HEK293 (cell line): ENCODE measurements at regions not wholly inside any gene's neighbourhood (a gene's known extent, or its start where the extent isn't known, plus 50 kb on each side); places are given as distances from the start of the nearest gene placed in this dataset.

Experiments used
- CTCF ChIA-PET: fragments of 350-600 bp; formaldehyde crosslinking; extraction: SDS; loops from one replicate; lab custom pipeline; 2021; ENCODE audit warnings: antibody characterized with exemption; lab: Yijun Ruan, JAX
- POLR2A ChIA-PET: fragments of 300-600 bp; formaldehyde crosslinking; extraction: SDS; loops from one replicate; lab custom pipeline; 2020; ENCODE audit warnings: antibody characterized with exemption, inconsistent platforms; lab: Yijun Ruan, JAX
- H3K27ac ChIP-seq: fragments of 200-500 bp; sonication (Bioruptor generic); 2 replicates; pipeline ENCODE4 v1.5.1; 2014; ENCODE audit warnings: low read depth, low read length, control low read depth, inconsistent platforms; ENCODE audit errors: extremely low read depth
- H3K36me3 ChIP-seq, 2 experiments: fragments of 200-500 bp in 1 of 2; sonication (Bioruptor generic) in 1 of 2; 1 replicate in 1 of 2; 2 replicates in 1 of 2; pipeline ENCODE4 v1.5.1; 2014 to 2017; ENCODE audit warnings: inconsistent platforms in 2 of 2, low read length in 2 of 2; ENCODE audit not compliant: control insufficient read depth in 2 of 2, insufficient read depth in 1 of 2
- H3K4me1 ChIP-seq: fragments of 200-500 bp; sonication (Bioruptor generic); 2 replicates; pipeline ENCODE4 v1.5.1; 2014; ENCODE audit warnings: mild to moderate bottlenecking, low read length, inconsistent platforms; ENCODE audit not compliant: control insufficient read depth, insufficient read depth
- H3K4me3 ChIP-seq: 2 replicates; pipeline ENCODE4 v1.5.1; 2011; ENCODE audit warnings: low read depth, mild to moderate bottlenecking, control low read depth, low read length, moderate library complexity
- H3K9me3 ChIP-seq: fragments of 200-500 bp; sonication (Bioruptor generic); 2 replicates; pipeline ENCODE4 v1.5.1; 2014; ENCODE audit warnings: low read depth, low read length, inconsistent platforms; ENCODE audit not compliant: control insufficient read depth, insufficient read depth
- KLF1 ChIP-seq: fragments of 450-650 bp; formaldehyde crosslinking; IDR thresholded peaks from 2 replicates; pipeline ENCODE4 v1.5.1; 2016; ENCODE audit warnings: missing biosample characterization, missing genetic modification characterization
- KLF17 ChIP-seq: fragments of 450-650 bp; formaldehyde crosslinking; IDR thresholded peaks from 2 replicates; pipeline ENCODE4 v1.5.1; 2016; ENCODE audit warnings: missing biosample characterization, missing genetic modification characterization
- KLF8 ChIP-seq: fragments of 450-650 bp; formaldehyde crosslinking; IDR thresholded peaks from 2 replicates; pipeline ENCODE4 v1.5.1; 2016; ENCODE audit warnings: missing biosample characterization, missing genetic modification characterization
- SP3 ChIP-seq: fragments of 450-650 bp; formaldehyde crosslinking; IDR thresholded peaks from 2 replicates; pipeline ENCODE4 v1.5.1; 2016; ENCODE audit warnings: missing biosample characterization, missing genetic modification characterization
- ZBTB17 ChIP-seq: fragments of 450-650 bp; formaldehyde crosslinking; IDR thresholded peaks from 2 replicates; pipeline ENCODE4 v1.5.1; 2016; ENCODE audit warnings: missing biosample characterization, missing genetic modification characterization
- ZBTB21 ChIP-seq: fragments of 450-650 bp; formaldehyde crosslinking; IDR thresholded peaks from 2 replicates; pipeline ENCODE4 v1.5.1; 2017; ENCODE audit warnings: missing biosample characterization, missing genetic modification characterization
- ZBTB49 ChIP-seq: fragments of 450-650 bp; formaldehyde crosslinking; IDR thresholded peaks from 2 replicates; pipeline ENCODE4 v1.5.1; 2016; ENCODE audit warnings: missing biosample characterization, missing genetic modification characterization, low read depth
- ZNF121 ChIP-seq: fragments of 450-650 bp; formaldehyde crosslinking; IDR thresholded peaks from 2 replicates; pipeline ENCODE4 v1.5.1; 2016; ENCODE audit warnings: missing biosample characterization, missing genetic modification characterization
- ZNF133 ChIP-seq: fragments of 450-650 bp; formaldehyde crosslinking; IDR thresholded peaks from 2 replicates; pipeline ENCODE4 v1.5.1; 2016; ENCODE audit warnings: missing biosample characterization, missing genetic modification characterization
- ZNF138 ChIP-seq: fragments of 450-650 bp; formaldehyde crosslinking; IDR thresholded peaks from 2 replicates; pipeline ENCODE4 v1.5.1; 2016; ENCODE audit warnings: missing biosample characterization, missing genetic modification characterization, borderline replicate concordance
- ZNF146 ChIP-seq: fragments of 450-650 bp; formaldehyde crosslinking; IDR thresholded peaks from 2 replicates; pipeline ENCODE4 v1.5.1; 2016; ENCODE audit warnings: missing biosample characterization, missing genetic modification characterization
- ZNF18 ChIP-seq: fragments of 450-650 bp; formaldehyde crosslinking; IDR thresholded peaks from 2 replicates; pipeline ENCODE4 v1.5.1; 2016; ENCODE audit warnings: missing biosample characterization, missing genetic modification characterization
- ZNF274 ChIP-seq, 2 experiments: fragments of 200-500 bp in 1 of 2; fragments of 450-650 bp in 1 of 2; sonication (Bioruptor generic) in 1 of 2; formaldehyde crosslinking in 1 of 2; IDR thresholded peaks; 2 replicates each; pipeline versions ENCODE4 v1.5.1 to v1.6.1; 2014 to 2016; ENCODE audit warnings: borderline replicate concordance in 1 of 2, inconsistent platforms in 1 of 2, low read length in 1 of 2, missing biosample characterization in 1 of 2, missing genetic modification characterization in 1 of 2
- ZNF48 ChIP-seq: fragments of 450-650 bp; formaldehyde crosslinking; IDR thresholded peaks from 2 replicates; pipeline ENCODE4 v1.5.1; 2016; ENCODE audit warnings: missing biosample characterization, missing genetic modification characterization
- ZNF521 ChIP-seq: fragments of 450-650 bp; formaldehyde crosslinking; IDR thresholded peaks from 2 replicates; pipeline ENCODE4 v1.5.1; 2017; ENCODE audit warnings: missing biosample characterization, mild to moderate bottlenecking, missing genetic modification characterization
- ZNF530 ChIP-seq: fragments of 450-650 bp; formaldehyde crosslinking; IDR thresholded peaks from 2 replicates; pipeline ENCODE4 v1.5.1; 2016; ENCODE audit warnings: low read depth, missing biosample characterization, missing genetic modification characterization
- ZNF555 ChIP-seq: fragments of 450-650 bp; formaldehyde crosslinking; conservative IDR thresholded peaks from 2 replicates; pipeline ENCODE4 v1.5.1; 2017; ENCODE audit warnings: missing biosample characterization, mild to moderate bottlenecking, missing genetic modification characterization, inconsistent platforms
- ZNF596 ChIP-seq: fragments of 450-650 bp; IDR thresholded peaks from 2 replicates; pipeline ENCODE4 v1.5.0; 2018; ENCODE audit warnings: missing biosample characterization, mild to moderate bottlenecking, missing genetic modification characterization, moderate library complexity
- ZNF624 ChIP-seq: fragments of 450-650 bp; formaldehyde crosslinking; IDR thresholded peaks from 2 replicates; pipeline ENCODE4 v1.5.1; 2017; ENCODE audit warnings: missing biosample characterization, missing genetic modification characterization
- ZNF660 ChIP-seq: fragments of 450-650 bp; IDR thresholded peaks from 2 replicates; pipeline ENCODE4 v1.5.1; 2018; ENCODE audit warnings: missing biosample characterization, mild to moderate bottlenecking, missing genetic modification characterization
- ZNF704 ChIP-seq: fragments of 450-650 bp; formaldehyde crosslinking; IDR thresholded peaks from 2 replicates; pipeline ENCODE4 v1.5.1; 2016; ENCODE audit warnings: missing biosample characterization, missing genetic modification characterization
- ZNF837 ChIP-seq: fragments of 450-650 bp; formaldehyde crosslinking; IDR thresholded peaks from 2 replicates; pipeline ENCODE4 v1.5.1; 2016; ENCODE audit warnings: missing biosample characterization, missing genetic modification characterization
- ZNF843 ChIP-seq: fragments of 450-650 bp; formaldehyde crosslinking; IDR thresholded peaks from 2 replicates; pipeline ENCODE4 v1.5.1; 2016; ENCODE audit warnings: missing biosample characterization, missing genetic modification characterization
- TF ChIP-seq, protein P1 (sequence below): fragments of 450-650 bp; formaldehyde crosslinking; IDR thresholded peaks from 2 replicates; pipeline ENCODE4 v1.5.1; 2016; ENCODE audit warnings: missing biosample characterization, missing genetic modification characterization
- TF ChIP-seq, protein P2 (sequence below): fragments of 450-650 bp; formaldehyde crosslinking; IDR thresholded peaks from 2 replicates; pipeline ENCODE4 v1.5.1; 2017; ENCODE audit warnings: missing biosample characterization, missing genetic modification characterization

- TF ChIP-seq ZNF530 (tag by site-specific recombination), result no peak
These were observed 113.1 kb downstream of the SPATA19 start (continued) for GRCh38 chr11:133732109-133732674.

DNA sequence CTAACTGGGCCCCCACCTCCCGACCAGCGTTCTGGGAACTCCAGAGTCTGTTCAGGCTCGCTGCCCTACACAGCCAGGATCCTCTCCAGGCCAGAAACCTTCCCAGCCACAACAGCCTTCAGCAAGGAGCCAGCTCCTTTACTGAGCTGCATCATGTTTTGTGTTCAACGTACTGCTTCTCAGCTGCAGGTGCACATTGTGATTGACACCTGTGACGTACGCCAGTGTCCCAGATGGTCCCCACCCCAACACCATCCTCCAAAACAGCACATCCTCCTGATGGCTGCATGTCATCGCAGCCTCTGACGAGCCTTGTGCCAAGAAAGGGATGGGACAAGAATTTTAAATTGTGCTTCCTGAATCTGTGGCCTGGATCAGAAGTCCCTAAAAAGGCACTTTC, 117.5 kb downstream of the SPATA19 start:
- Histone ChIP-seq H3K4me3 (no peak overlapping the region), H3K4me1 (no peaks in the 10 kb centered on the region), H3K36me3 (no peaks in the 10 kb centered on the region), H3K9me3 (no peaks in the 10 kb centered on the region), H3K27ac (no peak overlapping the region)
- POLR2A ChIA-PET, result no interaction called here
- CTCF ChIA-PET, result no interaction called here
- TF ChIP-seq KLF17 (tag by site-specific recombination) (no peak), KLF1 (tag by site-specific recombination) (no peak), SP3 (tag by site-specific recombination) (no peak), ZNF596 (tag by site-specific recombination) (no peak), KLF8 (tag by site-specific recombination) (no peak), ZNF521 (tag by site-specific recombination) (no peak), ZBTB17 (no peak), ZNF121 (tag by site-specific recombination) (no peak), ZNF837 (no peak), ZNF843 (tag by site-specific recombination) (no peak), ZNF18 (tag by site-specific recombination) (no peak), ZNF274 (IDR thresholded peaks at IDR 0.05; ENCODE audit: low read length) (no peak), ZNF274 (tag by site-specific recombination; IDR thresholded peaks at IDR 0.05; ENCODE audit: borderline replicate concordance) (no peak), ZNF660 (no peak), ZBTB21 (tag by site-specific recombination) (no peak), ZBTB49 (no peak), ZNF48 (tag by site-specific recombination) (no peak), ZNF555 (tag by site-specific recombination) (no peak), ZNF133 (tag by site-specific recombination) (no peak), ZNF624 (tag by site-specific recombination) (no peak), ZNF138 (tag by site-specific recombination) (no peak)

GRCh38 chr11:133726542-133726941, 118.8 kb downstream of the SPATA19 start:
- no peaks in the 10 kb centered on the region for H3K9me3 ChIP-seq
- no peak overlapping the region for H3K27ac ChIP-seq
- ChIA-PET CTCF (interaction anchor here (0.5 kb wide), 1 partner anchor 673 kb away, joined by 3 read pairs; no protein-coding TSS in a partner anchor), POLR2A (no interaction called here)
- no peak overlapping the region for H3K4me3 ChIP-seq
- H3K36me3 ChIP-seq, result no peaks in the 10 kb centered on the region
- no peaks in the 10 kb centered on the region for H3K4me1 ChIP-seq
- no peak for TF ChIP-seq KLF17 (tag by site-specific recombination)
- TF ChIP-seq, protein P1, sequence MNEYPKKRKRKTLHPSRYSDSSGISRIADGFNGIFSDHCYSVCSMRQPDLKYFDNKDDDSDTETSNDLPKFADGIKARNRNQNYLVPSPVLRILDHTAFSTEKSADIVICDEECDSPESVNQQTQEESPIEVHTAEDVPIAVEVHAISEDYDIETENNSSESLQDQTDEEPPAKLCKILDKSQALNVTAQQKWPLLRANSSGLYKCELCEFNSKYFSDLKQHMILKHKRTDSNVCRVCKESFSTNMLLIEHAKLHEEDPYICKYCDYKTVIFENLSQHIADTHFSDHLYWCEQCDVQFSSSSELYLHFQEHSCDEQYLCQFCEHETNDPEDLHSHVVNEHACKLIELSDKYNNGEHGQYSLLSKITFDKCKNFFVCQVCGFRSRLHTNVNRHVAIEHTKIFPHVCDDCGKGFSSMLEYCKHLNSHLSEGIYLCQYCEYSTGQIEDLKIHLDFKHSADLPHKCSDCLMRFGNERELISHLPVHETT, result no peak
- no peak for TF ChIP-seq ZNF146 (tag by site-specific recombination)
- TF ChIP-seq, protein P2, sequence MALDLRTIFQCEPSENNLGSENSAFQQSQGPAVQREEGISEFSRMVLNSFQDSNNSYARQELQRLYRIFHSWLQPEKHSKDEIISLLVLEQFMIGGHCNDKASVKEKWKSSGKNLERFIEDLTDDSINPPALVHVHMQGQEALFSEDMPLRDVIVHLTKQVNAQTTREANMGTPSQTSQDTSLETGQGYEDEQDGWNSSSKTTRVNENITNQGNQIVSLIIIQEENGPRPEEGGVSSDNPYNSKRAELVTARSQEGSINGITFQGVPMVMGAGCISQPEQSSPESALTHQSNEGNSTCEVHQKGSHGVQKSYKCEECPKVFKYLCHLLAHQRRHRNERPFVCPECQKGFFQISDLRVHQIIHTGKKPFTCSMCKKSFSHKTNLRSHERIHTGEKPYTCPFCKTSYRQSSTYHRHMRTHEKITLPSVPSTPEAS (tag by site-specific recombination), result no peak
- TF ChIP-seq ZNF704 (tag by site-specific recombination), result no peak
